OCI-LY7 (cell line): ENCODE measurements at regions not wholly inside any gene's neighbourhood (a gene's known extent, or its start where the extent isn't known, plus 50 kb on each side); places are given as distances from the start of the nearest gene placed in this dataset.

Experiments
- BruUV-seq: library from RNA; stranded (reverse); fragments of 400-500 nt; replicated peaks from 2 replicates; lab custom pipeline; 2021; lab: Mats Ljungman, UMichigan
- CTCF ChIA-PET: fragments of 300-600 bp; sonication (Branson Sonifier 250); formaldehyde crosslinking; loops from one replicate; lab custom pipeline; 2022; ENCODE audit warnings: antibody characterized with exemption; ENCODE audit not compliant: unreplicated experiment; lab: Charles Lee
- POLR2A ChIA-PET: fragments of 300-600 bp; sonication (Branson Sonifier 250); formaldehyde crosslinking; loops from one replicate; lab custom pipeline; 2022; ENCODE audit warnings: antibody characterized with exemption; lab: Charles Lee
- DNase-seq: peaks from one replicate; pipeline ENCODE4 v3.0.0-alpha.2; 2015; ENCODE audit warnings: low spot score
- H2AFZ ChIP-seq: fragments of 200-600 bp; sonication (generic), shearing (Covaris generic); 2 replicates; pipeline ENCODE4 v1.6.1; 2014; ENCODE audit warnings: mild to moderate bottlenecking, antibody characterized with exemption, low read length, moderate library complexity
- H3K27ac ChIP-seq: fragments of 200-600 bp; sonication (generic); 2 replicates; pipeline ENCODE4 v1.5.1; 2014; ENCODE audit warnings: mixed run types, low read depth, mild to moderate bottlenecking, moderate library complexity, low read length, inconsistent platforms; ENCODE audit not compliant: poor library complexity, severe bottlenecking
- H3K36me3 ChIP-seq: fragments of 200-600 bp; sonication (generic); 2 replicates; pipeline ENCODE4 v1.6.1; 2014; ENCODE audit warnings: mild to moderate bottlenecking, antibody characterized with exemption, low read length, moderate library complexity, mixed read lengths; ENCODE audit not compliant: insufficient read depth
- H3K4me1 ChIP-seq: fragments of 200-600 bp; sonication (generic); 2 replicates; pipeline ENCODE4 v1.5.1; 2014; ENCODE audit warnings: mild to moderate bottlenecking, low read length; ENCODE audit not compliant: insufficient read depth, poor library complexity, severe bottlenecking
- H3K4me2 ChIP-seq: fragments of 200-600 bp; sonication (generic); 2 replicates; pipeline ENCODE4 v1.6.1; 2014; ENCODE audit warnings: mild to moderate bottlenecking, low read length
- H3K4me3 ChIP-seq: fragments of 200-600 bp; sonication (generic); 2 replicates; pipeline ENCODE4 v1.5.1; 2014; ENCODE audit warnings: mild to moderate bottlenecking, low read depth, low read length; ENCODE audit not compliant: poor library complexity, severe bottlenecking
- H3K79me2 ChIP-seq: fragments of 200-600 bp; sonication (generic); 2 replicates; pipeline ENCODE4 v1.6.1; 2016; ENCODE audit warnings: low read depth, mild to moderate bottlenecking, low read length, moderate library complexity, mixed read lengths; ENCODE audit not compliant: insufficient read depth
- H3K9me2 ChIP-seq: fragments of 200-600 bp; sonication (generic); 2 replicates; pipeline ENCODE4 v1.6.1; 2016; ENCODE audit warnings: mild to moderate bottlenecking, low read length, mixed read lengths; ENCODE audit not compliant: insufficient read depth
- H3K9me3 ChIP-seq: fragments of 200-600 bp; sonication (generic); 2 replicates; pipeline ENCODE4 v1.6.1; 2014; ENCODE audit warnings: mild to moderate bottlenecking, mixed run types, low read length, mixed read lengths
- H4K20me1 ChIP-seq: fragments of 200-600 bp; sonication (generic); 2 replicates; pipeline ENCODE4 v1.6.1; 2014; ENCODE audit warnings: mild to moderate bottlenecking, antibody characterized with exemption, low read length, moderate library complexity, mixed read lengths; ENCODE audit not compliant: insufficient read depth
- CTCF ChIP-seq: fragments of 200-600 bp; sonication (generic); conservative IDR thresholded peaks from 2 replicates; pipeline ENCODE4 v1.5.1; 2014; ENCODE audit warnings: mild to moderate bottlenecking, antibody characterized with exemption, low read length, moderate library complexity, mixed read lengths
- EZH2phosphoT487 ChIP-seq: fragments of 200-600 bp; sonication (generic); IDR thresholded peaks from 2 replicates; pipeline ENCODE4 v1.6.1; 2018; ENCODE audit warnings: low read depth, borderline replicate concordance, mild to moderate bottlenecking, mixed run types, antibody characterized with exemption, low read length, moderate library complexity, mixed read lengths
- intact Hi-C: fragments of 100-400 bp; cut with micrococcal nuclease; formaldehyde crosslinking; loops from one replicate; pipeline ENCODE4 v1.10.0; 2022; ENCODE audit not compliant: unreplicated experiment

GRCh38 chr2:116200086-116200485 is 1614.4 kb upstream of the DDX18 start:
- BruUV-seq, result no TSS peak
- ChIA-PET CTCF (no interaction called here), POLR2A (no interaction called here)

GRCh38 chr2:116211719-116212118 is 1602.8 kb upstream of the DDX18 start:
- Histone ChIP-seq H2AFZ (no peak overlapping the region), H3K27ac (no peak overlapping the region), H4K20me1 (no peaks in the 10 kb centered on the region), H3K36me3 (no peaks in the 10 kb centered on the region), H3K4me3 (no peak overlapping the region), H3K9me3 (no peaks in the 10 kb centered on the region), H3K4me1 (no peaks in the 10 kb centered on the region), H3K79me2 (no peaks in the 10 kb centered on the region), H3K4me2 (no peak overlapping the region), H3K9me2 (no peaks in the 10 kb centered on the region)
- BruUV-seq, result no TSS peak
- intact Hi-C loops, result no loop called here
- ChIA-PET POLR2A (interaction anchor here (0.5 kb wide), 1 partner anchor 44 kb away, joined by 3 read pairs; no protein-coding TSS in a partner anchor), CTCF (no interaction called here)
- TF ChIP-seq EZH2phosphoT487, result no peak
- TF ChIP-seq CTCF, result no peak
- no peak for DNase-seq

More at GRCh38 chr2:116200086-116200485, 1614.4 kb upstream of the DDX18 start:
- Histone ChIP-seq H3K4me1 (no peaks in the 10 kb centered on the region), H3K9me3 (no peaks in the 10 kb centered on the region), H2AFZ (no peak overlapping the region), H3K27ac (no peak overlapping the region), H3K9me2 (no peaks in the 10 kb centered on the region), H3K79me2 (no peaks in the 10 kb centered on the region), H3K4me2 (no peak overlapping the region), H3K36me3 (no peaks in the 10 kb centered on the region), H3K4me3 (no peak overlapping the region), H4K20me1 (no peaks in the 10 kb centered on the region)
- DNase-seq, result no peak
- no peak for TF ChIP-seq CTCF
- TF ChIP-seq EZH2phosphoT487, result no peak
- intact Hi-C loops, result no loop called here

- Histone ChIP-seq H3K9me3 (no peaks in the 10 kb centered on the region), H3K9me2 (no peaks in the 10 kb centered on the region), H3K36me3 (no peaks in the 10 kb centered on the region), H3K27ac (no peak overlapping the region), H3K4me2 (no peak overlapping the region), H2AFZ (no peak overlapping the region), H4K20me1 (no peaks in the 10 kb centered on the region), H3K4me3 (no peak overlapping the region), H3K4me1 (no peaks in the 10 kb centered on the region), H3K79me2 (no peaks in the 10 kb centered on the region)
- no TSS peak for BruUV-seq
- intact Hi-C loops, result no loop called here
- CTCF ChIA-PET, result no interaction called here
- TF ChIP-seq CTCF (no peak), EZH2phosphoT487 (no peak)
- POLR2A ChIA-PET, result interaction anchor here (0.8 kb wide), 1 partner anchor 17 kb away, joined by 5 read pairs; no protein-coding TSS in a partner anchor
- DNase-seq, result no peak
Observed at GRCh38 chr2:116222793-116223192, 1591.7 kb upstream of the DDX18 start.
